Panc1 (cell line): ENCODE measurements at regions not wholly inside any gene's neighbourhood (a gene's known extent, or its start where the extent isn't known, plus 50 kb on each side); places are given as distances from the start of the nearest gene placed in this dataset.
"Not testable (repeated sequence)": the region's sequence is repeated elsewhere in the genome, so short reads cannot be mapped to it uniquely, and the experiment has no call there.

Experiments
- ATAC-seq: fragments of 200-7000 bp; cut with Tn5 transposase; 2 replicates; pipeline ENCODE4 v1.9.1; 2020; ENCODE audit warnings: mild to moderate bottlenecking, moderate library complexity
- BruUV-seq: library from RNA; stranded (reverse); fragments of 400-500 nt; replicated peaks from 2 replicates; lab custom pipeline; 2021; lab: Mats Ljungman, UMichigan
- CTCF ChIA-PET: fragments of 300-600 bp; sonication (Branson Sonifier 250); formaldehyde crosslinking; loops from one replicate; lab custom pipeline; 2022; ENCODE audit warnings: antibody characterized with exemption; lab: Charles Lee
- POLR2A ChIA-PET: fragments of 300-600 bp; sonication (Branson Sonifier 250); formaldehyde crosslinking; loops from one replicate; lab custom pipeline; 2022; ENCODE audit warnings: antibody characterized with exemption; lab: Charles Lee
- DNase-seq: peaks from one replicate; pipeline ENCODE4 v3.0.0-alpha.2; 2010; ENCODE audit warnings: low read depth, low spot score
- H3K27ac ChIP-seq: 2 replicates; pipeline ENCODE4 v1.5.1; 2011; ENCODE audit warnings: mild to moderate bottlenecking, low read length, inconsistent platforms
- H3K27me3 ChIP-seq: fragments of 200-500 bp; sonication (Bioruptor generic); 2 replicates; pipeline ENCODE4 v1.6.0; 2014; ENCODE audit warnings: low read length, inconsistent platforms; ENCODE audit not compliant: control insufficient read depth, insufficient read depth
- H3K36me3 ChIP-seq: fragments of 200-500 bp; sonication (Bioruptor generic); 2 replicates; pipeline ENCODE4 v1.5.1; 2014; ENCODE audit warnings: inconsistent platforms, mild to moderate bottlenecking, low read length, moderate library complexity; ENCODE audit not compliant: control insufficient read depth, insufficient read depth
- H3K4me1 ChIP-seq: 2 replicates; pipeline ENCODE4 v1.5.1; 2011; ENCODE audit warnings: inconsistent platforms, mild to moderate bottlenecking, low read length, moderate library complexity; ENCODE audit not compliant: control insufficient read depth, insufficient read depth
- H3K4me3 ChIP-seq, 2 experiments: 2 replicates each; pipeline ENCODE4 v1.5.1; 2011 to 2012; ENCODE audit warnings: low read depth in 2 of 2, low read length in 2 of 2, mild to moderate bottlenecking in 2 of 2, inconsistent platforms in 1 of 2, moderate library complexity in 1 of 2
- H3K9me3 ChIP-seq: fragments of 200-500 bp; sonication (Bioruptor generic); 2 replicates; pipeline ENCODE4 v1.5.1; 2014; ENCODE audit warnings: low read depth, mild to moderate bottlenecking, inconsistent platforms, low read length, moderate library complexity; ENCODE audit not compliant: control insufficient read depth, insufficient read depth
- in situ Hi-C: cut with HindIII; loops from 2 replicates; pipeline ENCODE4 v1.10.0; 2016; ENCODE audit warnings: low sequenced_read_pairs, low pct_unique_long_range_greater_than_20kb
- intact Hi-C: fragments of 100-400 bp; cut with micrococcal nuclease; formaldehyde crosslinking; loops from one replicate; pipeline ENCODE4 v1.10.0; 2022; ENCODE audit not compliant: unreplicated experiment

GRCh38 chr1:145482214-145482860 lies 56.9 kb upstream of the NBPF20 start:
- POLR2A ChIA-PET, ATAC-seq, CTCF ChIA-PET, in situ Hi-C loops, intact Hi-C loops, H3K27me3 ChIP-seq, BruUV-seq, H3K27ac ChIP-seq, H3K36me3 ChIP-seq, DNase-seq, H3K9me3 ChIP-seq, H3K4me3 ChIP-seq, H3K4me1 ChIP-seq: not testable (repeated sequence)

- BruUV-seq, H3K27ac ChIP-seq, H3K9me3 ChIP-seq, in situ Hi-C loops, intact Hi-C loops, H3K4me1 ChIP-seq, ATAC-seq, CTCF ChIA-PET, DNase-seq, H3K4me3 ChIP-seq, H3K36me3 ChIP-seq, POLR2A ChIA-PET, H3K27me3 ChIP-seq: not testable (repeated sequence)
Measured at GRCh38 chr1:145475962-145476361, 50.6 kb upstream of the NBPF20 start.

GRCh38 chr1:145475369-145475915 lies 50.0 kb upstream of the NBPF20 start:
- CTCF ChIA-PET, H3K4me3 ChIP-seq, in situ Hi-C loops, intact Hi-C loops, H3K36me3 ChIP-seq, POLR2A ChIA-PET, ATAC-seq, H3K27ac ChIP-seq, H3K4me1 ChIP-seq, BruUV-seq, DNase-seq, H3K27me3 ChIP-seq, H3K9me3 ChIP-seq: not testable (repeated sequence)
